ENCODE measurements at regions not wholly inside any gene's neighbourhood (a gene's known extent, or its start where the extent isn't known, plus 50 kb on each side); places are given as distances from the start of the nearest gene placed in this dataset.

DNA sequence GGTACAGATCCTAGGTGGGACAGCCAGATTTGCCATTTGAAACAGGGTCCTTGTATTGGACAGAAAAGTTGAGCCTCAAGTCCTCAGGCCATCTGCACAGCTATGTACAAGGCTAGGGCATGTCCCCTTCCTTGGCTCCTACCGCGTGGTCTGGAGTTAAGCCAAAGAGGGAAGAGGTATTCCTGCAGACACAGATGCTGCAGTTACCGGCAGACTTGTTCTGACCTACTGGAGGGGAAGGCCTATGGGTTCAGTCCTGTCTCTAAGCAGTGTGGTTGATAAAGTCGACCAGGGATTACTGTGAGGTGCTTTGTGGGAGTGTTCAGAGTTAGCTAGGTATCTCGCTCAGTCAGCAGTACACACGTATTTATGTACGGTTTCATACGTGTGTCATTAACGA lies 180.6 kb downstream of the ADAMTS15 start:
- no peaks in the 10 kb centered on the region for H3K9me3 ChIP-seq
- DNase-seq (no peak), ATAC-seq (no peak)
- no peak for TF ChIP-seq POLR2A (IDR thresholded peaks at IDR 0.05)
- TF ChIP-seq, protein P1, sequence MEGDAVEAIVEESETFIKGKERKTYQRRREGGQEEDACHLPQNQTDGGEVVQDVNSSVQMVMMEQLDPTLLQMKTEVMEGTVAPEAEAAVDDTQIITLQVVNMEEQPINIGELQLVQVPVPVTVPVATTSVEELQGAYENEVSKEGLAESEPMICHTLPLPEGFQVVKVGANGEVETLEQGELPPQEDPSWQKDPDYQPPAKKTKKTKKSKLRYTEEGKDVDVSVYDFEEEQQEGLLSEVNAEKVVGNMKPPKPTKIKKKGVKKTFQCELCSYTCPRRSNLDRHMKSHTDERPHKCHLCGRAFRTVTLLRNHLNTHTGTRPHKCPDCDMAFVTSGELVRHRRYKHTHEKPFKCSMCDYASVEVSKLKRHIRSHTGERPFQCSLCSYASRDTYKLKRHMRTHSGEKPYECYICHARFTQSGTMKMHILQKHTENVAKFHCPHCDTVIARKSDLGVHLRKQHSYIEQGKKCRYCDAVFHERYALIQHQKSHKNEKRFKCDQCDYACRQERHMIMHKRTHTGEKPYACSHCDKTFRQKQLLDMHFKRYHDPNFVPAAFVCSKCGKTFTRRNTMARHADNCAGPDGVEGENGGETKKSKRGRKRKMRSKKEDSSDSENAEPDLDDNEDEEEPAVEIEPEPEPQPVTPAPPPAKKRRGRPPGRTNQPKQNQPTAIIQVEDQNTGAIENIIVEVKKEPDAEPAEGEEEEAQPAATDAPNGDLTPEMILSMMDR (IDR thresholded peaks at IDR 0.05), result no peak
- no peaks in the 10 kb centered on the region for H3K27me3 ChIP-seq
- 68 to 72% methylated on average over 9 of the region's 9 CpGs for WGBS, 2 donors
- intact Hi-C loops (cut with DNase I), result no loop called here
- no peak overlapping the region for H3K4me3 ChIP-seq
- no peaks in the 10 kb centered on the region for H3K4me1 ChIP-seq
- H3K36me3 ChIP-seq (replicated peaks in 1 of 2; ENCODE audit: insufficient read depth in 1 of 2, low read depth in 2 of 2), result no peaks in the 10 kb centered on the region
- H3K27ac ChIP-seq, result no peak overlapping the region

DNA sequence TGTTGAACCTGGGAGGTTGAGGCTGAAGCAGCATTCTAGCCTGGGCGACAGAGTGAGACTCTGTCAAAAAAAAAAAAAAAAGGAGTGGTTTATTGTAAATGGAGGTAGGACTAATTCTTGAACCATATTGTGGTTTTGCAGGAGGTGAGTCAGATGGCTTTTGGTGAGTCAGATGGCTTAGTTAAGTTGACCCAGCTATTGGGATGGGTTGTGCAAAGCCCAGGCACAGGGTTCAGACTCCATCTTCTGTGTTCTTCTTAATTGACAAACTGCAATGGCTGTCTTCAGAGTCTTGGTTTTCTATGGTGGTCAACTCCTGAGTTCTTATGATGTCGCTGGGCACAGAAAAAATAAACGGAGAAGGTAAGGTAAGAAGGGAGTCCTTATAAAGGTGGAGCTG lies 182.7 kb downstream of the ADAMTS15 start:
- ATAC-seq, result no peak
- DNase-seq, result no peak
- intact Hi-C loops (cut with DNase I), result no loop called here
- Histone ChIP-seq H3K27me3 (no peaks in the 10 kb centered on the region), H3K4me3 (no peak overlapping the region), H3K4me1 (no peaks in the 10 kb centered on the region), H3K9me3 (no peaks in the 10 kb centered on the region), H3K27ac (no peak overlapping the region), H3K36me3 (replicated peaks in 1 of 2; ENCODE audit: insufficient read depth in 1 of 2, low read depth in 2 of 2) (no peaks in the 10 kb centered on the region)
- WGBS, 2 donors, result 87 to 93% methylated on average over 3 of the region's 3 CpGs
- no peak for TF ChIP-seq POLR2A (IDR thresholded peaks at IDR 0.05)
- TF ChIP-seq, protein P1 (IDR thresholded peaks at IDR 0.05), result no peak

DNA sequence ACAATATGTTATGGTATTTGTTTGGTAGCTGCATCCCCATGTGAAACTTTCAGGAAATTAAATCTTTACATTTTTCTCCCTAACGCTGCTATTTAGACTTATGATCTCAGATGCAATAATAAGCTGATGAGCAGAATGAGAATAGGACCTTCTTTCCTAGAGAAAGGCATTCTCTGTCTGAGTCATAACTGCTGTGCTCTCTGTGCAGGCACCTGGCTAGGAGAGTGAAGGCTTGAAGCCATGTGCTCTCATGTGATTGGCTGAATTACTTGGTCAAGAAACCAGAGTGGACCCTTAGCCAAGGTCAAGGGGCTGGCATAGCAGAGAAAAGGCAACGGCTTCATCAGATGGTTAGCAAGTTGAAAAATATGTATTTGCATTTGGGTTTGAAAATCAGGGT lies 185.0 kb downstream of the ADAMTS15 start:
- no peaks in the 10 kb centered on the region for H3K36me3 ChIP-seq (replicated peaks in 1 of 2; ENCODE audit: insufficient read depth in 1 of 2, low read depth in 2 of 2)
- no peak overlapping the region for H3K4me3 ChIP-seq
- intact Hi-C loops (cut with DNase I), result no loop called here
- DNase-seq, result no peak
- TF ChIP-seq POLR2A (IDR thresholded peaks at IDR 0.05), result no peak
- TF ChIP-seq, protein P1 (IDR thresholded peaks at IDR 0.05), result no peak
- no peaks in the 10 kb centered on the region for H3K4me1 ChIP-seq
- no peak overlapping the region for H3K27ac ChIP-seq
- ATAC-seq, result no peak
- WGBS, 2 donors, result 36 to 48% methylated on average over 2 of the region's 2 CpGs
- no peaks in the 10 kb centered on the region for H3K27me3 ChIP-seq
- H3K9me3 ChIP-seq, result no peaks in the 10 kb centered on the region

DNA sequence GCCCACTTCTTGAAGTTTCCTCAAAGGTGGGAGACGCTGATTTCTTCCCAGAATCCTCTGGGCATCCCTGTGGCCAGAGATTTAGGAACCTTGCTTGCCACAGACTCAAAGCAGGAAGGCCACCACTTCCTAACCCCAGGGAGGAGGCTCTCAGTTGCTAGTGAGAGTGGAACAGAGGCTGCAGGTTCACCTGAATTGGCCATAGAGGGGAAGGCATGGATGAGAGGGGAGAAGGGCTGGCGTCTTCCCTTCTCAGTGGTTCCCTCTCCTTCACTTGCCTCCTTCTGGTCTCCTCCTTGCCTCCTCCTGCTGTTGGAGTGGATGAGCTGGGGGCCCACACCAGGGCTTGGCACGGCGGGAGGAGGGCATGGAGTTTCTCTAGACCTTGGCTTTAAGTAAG lies 185.7 kb downstream of the ADAMTS15 start:
- WGBS, 2 donors, result 80 to 86% methylated on average over 4 of the region's 4 CpGs
- no peak for TF ChIP-seq POLR2A (IDR thresholded peaks at IDR 0.05)
- TF ChIP-seq, protein P1 (IDR thresholded peaks at IDR 0.05), result no peak
- Histone ChIP-seq H3K4me1 (no peaks in the 10 kb centered on the region), H3K9me3 (no peaks in the 10 kb centered on the region), H3K27ac (no peak overlapping the region), H3K4me3 (no peak overlapping the region), H3K27me3 (no peaks in the 10 kb centered on the region), H3K36me3 (replicated peaks in 1 of 2; ENCODE audit: insufficient read depth in 1 of 2, low read depth in 2 of 2) (no peaks in the 10 kb centered on the region)
- intact Hi-C loops (cut with DNase I), result no loop called here
- DNase-seq (no peak), ATAC-seq (no peak)

DNA sequence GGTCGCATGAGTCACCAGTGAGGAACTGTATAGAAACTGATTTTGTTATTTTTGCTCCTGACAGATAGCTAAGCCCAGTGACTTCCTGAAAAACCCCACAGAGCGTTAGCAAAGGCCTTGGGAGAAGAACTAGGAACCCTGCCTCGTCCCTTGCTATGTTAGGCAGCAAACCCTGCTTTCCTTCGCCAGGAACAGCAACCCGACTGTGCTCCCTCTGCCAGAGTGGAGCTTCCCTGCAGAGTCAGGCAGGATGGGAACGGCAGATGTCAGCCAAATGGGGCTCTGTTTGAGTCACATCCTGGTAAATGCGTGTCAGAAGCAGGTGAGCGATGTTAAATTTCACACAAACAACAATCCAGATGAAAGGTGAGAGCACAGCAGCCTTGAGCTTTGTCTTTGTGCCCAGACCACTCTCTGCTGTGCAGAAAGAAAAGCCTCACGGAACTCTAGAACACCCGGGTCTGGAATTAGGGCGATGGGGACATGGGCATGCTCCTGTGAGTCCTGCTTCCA lies 186.6 kb downstream of the ADAMTS15 start:
- Histone ChIP-seq H3K4me1 (no peaks in the 10 kb centered on the region), H3K27ac (no peak overlapping the region), H3K27me3 (no peaks in the 10 kb centered on the region), H3K36me3 (replicated peaks in 1 of 2; ENCODE audit: insufficient read depth in 1 of 2, low read depth in 2 of 2) (no peaks in the 10 kb centered on the region), H3K9me3 (no peaks in the 10 kb centered on the region), H3K4me3 (no peak overlapping the region)
- DNase-seq (no peak), ATAC-seq (no peak)
- intact Hi-C loops (cut with DNase I), result no loop called here
- 49 to 57% methylated on average over 11 of the region's 11 CpGs for WGBS, 2 donors
- TF ChIP-seq, protein P1 (IDR thresholded peaks at IDR 0.05), result no peak
- no peak for TF ChIP-seq POLR2A (IDR thresholded peaks at IDR 0.05)
